CD4-positive, CD25-positive, alpha-beta regulatory T cell (primary cell): ENCODE measurements at regions not wholly inside any gene's neighbourhood (a gene's known extent, or its start where the extent isn't known, plus 50 kb on each side); places are given as distances from the start of the nearest gene placed in this dataset.
"Not testable (repeated sequence)": the region's sequence is repeated elsewhere in the genome, so short reads cannot be mapped to it uniquely, and the experiment has no call there.

Experiments
- ATAC-seq, 2 donors: fragments of 150-1000 bp; cut with Tn5 transposase; one replicate each; pipeline ENCODE4 v1.10.0; 2021; ENCODE audit warnings: low read depth in 2 of 2, moderate number of reproducible peaks in 2 of 2, moderate library complexity in 1 of 2
- DNase-seq, 3 donors: peaks; one replicate each; pipeline versions ENCODE4 v3.0.0 to v3.0.0-alpha.2; 2012 to 2022; ENCODE audit warnings: mixed read lengths in 1 of 3
- H3K27ac ChIP-seq: one replicate; pipeline ENCODE4 v1.7.0; 2013; ENCODE audit warnings: mild to moderate bottlenecking, low read length; ENCODE audit not compliant: insufficient read depth, poor library complexity, severe bottlenecking
- H3K27me3 ChIP-seq: one replicate; pipeline ENCODE4 v1.7.0; 2013; ENCODE audit warnings: low read length; ENCODE audit not compliant: control insufficient read depth, insufficient read depth
- H3K36me3 ChIP-seq: one replicate; pipeline ENCODE4 v1.7.0; 2013; ENCODE audit warnings: mild to moderate bottlenecking, low read length, moderate library complexity; ENCODE audit not compliant: control insufficient read depth, insufficient read depth
- H3K4me1 ChIP-seq: 2 replicates; pipeline ENCODE4 v1.7.0; 2013; ENCODE audit warnings: mild to moderate bottlenecking, low read length; ENCODE audit not compliant: insufficient read depth, control insufficient read depth, poor library complexity, severe bottlenecking
- H3K4me3 ChIP-seq: one replicate; pipeline ENCODE4 v1.7.0; 2013; ENCODE audit warnings: low read depth, mild to moderate bottlenecking, low read length, moderate library complexity
- H3K9me3 ChIP-seq, 2 experiments: 1 replicate in 1 of 2; 2 replicates in 1 of 2; pipeline ENCODE4 v1.7.0; 2013; ENCODE audit warnings: low read length in 2 of 2, mild to moderate bottlenecking in 1 of 2, moderate library complexity in 1 of 2; ENCODE audit not compliant: control insufficient read depth in 2 of 2
- H3K27ac Mint-ChIP-seq, 3 donors: one replicate each; pipeline ENCODE4 v1.8.0; 2020 to 2022; ENCODE audit warnings: mild to moderate bottlenecking in 3 of 3, mixed read lengths in 3 of 3, moderate library complexity in 2 of 3
- H3K27me3 Mint-ChIP-seq: one replicate; pipeline ENCODE4 v1.8.0; 2022; ENCODE audit warnings: mild to moderate bottlenecking, mixed read lengths
- H3K36me3 Mint-ChIP-seq: one replicate; pipeline ENCODE4 v1.8.0; 2020; ENCODE audit warnings: mixed read lengths
- H3K4me1 Mint-ChIP-seq, 4 donors: one replicate each; pipeline ENCODE4 v1.8.0; 2020 to 2022; ENCODE audit warnings: mixed read lengths in 4 of 4, mild to moderate bottlenecking in 1 of 4
- H3K4me3 Mint-ChIP-seq, 4 donors: one replicate each; pipeline ENCODE4 v1.8.0; 2020 to 2022; ENCODE audit warnings: mild to moderate bottlenecking in 4 of 4, mixed read lengths in 4 of 4, moderate library complexity in 3 of 4
- H3K9me3 Mint-ChIP-seq, 7 donors: one replicate each; pipeline ENCODE4 v1.8.0; 2020 to 2022; ENCODE audit warnings: mixed read lengths in 7 of 7, mild to moderate bottlenecking in 3 of 7, moderate library complexity in 2 of 7

- not testable (repeated sequence) for H3K4me1 ChIP-seq, ATAC-seq, H3K27ac ChIP-seq, H3K27ac Mint-ChIP-seq, H3K36me3 ChIP-seq, H3K36me3 Mint-ChIP-seq, H3K4me1 Mint-ChIP-seq, DNase-seq, H3K27me3 Mint-ChIP-seq, H3K4me3 Mint-ChIP-seq, H3K4me3 ChIP-seq, H3K9me3 ChIP-seq, H3K27me3 ChIP-seq
- H3K9me3 Mint-ChIP-seq: peaks cover 0 to 11% (median 3%) of the 10 kb centered on the region in 7 donors
These were observed 198.4 kb upstream of the EDNRB start for GRCh38 chr13:78117070-78117469.

GRCh38 chr13:78105656-78106055 lies 187.0 kb upstream of the EDNRB start:
- Histone ChIP-seq H3K4me3 (no peak overlapping the region), H3K36me3 (no peaks in the 10 kb centered on the region), H3K4me1 (no peaks in the 10 kb centered on the region), H3K27ac (no peak overlapping the region), H3K9me3 (no peaks in the 10 kb centered on the region), H3K27me3 (no peaks in the 10 kb centered on the region)
- no peak overlapping the region for H3K4me3 Mint-ChIP-seq
- ATAC-seq (no peak), DNase-seq (no peak)
- no peaks in the 10 kb centered on the region for H3K27me3 Mint-ChIP-seq
- H3K4me1 Mint-ChIP-seq: no peaks in the 10 kb centered on the region
- peaks cover 0 to 2% (median 0%) of the 10 kb centered on the region in 7 donors for H3K9me3 Mint-ChIP-seq
- no peaks in the 10 kb centered on the region for H3K36me3 Mint-ChIP-seq
- peak overlapping the region in 1 of 3 donors; percentile 15 for H3K27ac Mint-ChIP-seq

GRCh38 chr13:78103936-78104335 lies 185.3 kb upstream of the EDNRB start:
- no peaks in the 10 kb centered on the region for H3K36me3 Mint-ChIP-seq

DNA sequence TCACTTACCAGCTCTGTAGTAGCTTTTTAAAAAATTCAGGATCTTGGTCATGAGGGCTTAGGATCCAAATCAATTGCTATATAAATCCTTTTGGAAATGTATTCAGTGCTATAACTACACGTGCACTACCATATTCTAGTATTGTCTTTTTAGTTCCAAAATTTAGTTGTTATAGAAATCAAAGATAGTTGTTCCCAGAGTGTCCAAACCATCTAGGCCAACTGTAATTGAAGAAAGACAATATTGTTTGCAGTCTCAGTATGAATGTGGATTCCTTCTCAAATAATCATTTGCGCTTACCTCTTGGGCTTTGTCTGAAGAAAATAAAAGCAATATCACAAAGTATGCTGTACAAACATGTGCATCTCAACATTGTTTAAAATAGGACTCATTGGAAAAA lies 184.1 kb upstream of the EDNRB start:
- Histone ChIP-seq H3K9me3 (no peaks in the 10 kb centered on the region), H3K4me1 (no peaks in the 10 kb centered on the region), H3K27me3 (no peaks in the 10 kb centered on the region), H3K36me3 (no peaks in the 10 kb centered on the region), H3K27ac (no peak overlapping the region), H3K4me3 (no peak overlapping the region)
- ATAC-seq (no peak), DNase-seq (no peak)
- H3K4me1 Mint-ChIP-seq: no peaks in the 10 kb centered on the region
- peaks cover 0 to 1% (median 0%) of the 10 kb centered on the region in 7 donors for H3K9me3 Mint-ChIP-seq
- H3K36me3 Mint-ChIP-seq: no peaks in the 10 kb centered on the region
- no peaks in the 10 kb centered on the region for H3K27me3 Mint-ChIP-seq
- no peak overlapping the region for H3K27ac Mint-ChIP-seq
- H3K4me3 Mint-ChIP-seq: no peak overlapping the region

More at GRCh38 chr13:78103936-78104335, 185.3 kb upstream of the EDNRB start:
- no peak for DNase-seq
- Histone ChIP-seq H3K27ac (no peak overlapping the region), H3K36me3 (no peaks in the 10 kb centered on the region), H3K9me3 (no peaks in the 10 kb centered on the region), H3K4me1 (no peaks in the 10 kb centered on the region), H3K27me3 (no peaks in the 10 kb centered on the region), H3K4me3 (no peak overlapping the region)
- Mint-ChIP-seq H3K27ac (no peak overlapping the region), H3K9me3 (peaks cover 0 to 2% (median 0%) of the 10 kb centered on the region in 7 donors), H3K4me3 (no peak overlapping the region), H3K27me3 (no peaks in the 10 kb centered on the region), H3K4me1 (no peaks in the 10 kb centered on the region)
- ATAC-seq: no peak

GRCh38 chr13:78102121-78102677 lies 183.6 kb upstream of the EDNRB start:
- Mint-ChIP-seq H3K4me3 (no peak overlapping the region), H3K27ac (no peak overlapping the region), H3K9me3 (peaks cover 0 to 3% (median 0%) of the 10 kb centered on the region in 7 donors), H3K27me3 (no peaks in the 10 kb centered on the region), H3K36me3 (no peaks in the 10 kb centered on the region), H3K4me1 (no peaks in the 10 kb centered on the region)
- ATAC-seq (no peak), DNase-seq (no peak)
- no peaks in the 10 kb centered on the region for H3K9me3 ChIP-seq
- H3K27me3 ChIP-seq: no peaks in the 10 kb centered on the region
- no peak overlapping the region for H3K4me3 ChIP-seq
- H3K27ac ChIP-seq: no peak overlapping the region
- H3K4me1 ChIP-seq: no peaks in the 10 kb centered on the region
- H3K36me3 ChIP-seq: no peaks in the 10 kb centered on the region

- no peaks in the 10 kb centered on the region for H3K4me1 Mint-ChIP-seq
- no peaks in the 10 kb centered on the region for H3K4me1 ChIP-seq
- ATAC-seq: no peak
- no peaks in the 10 kb centered on the region for H3K9me3 ChIP-seq
- DNase-seq: no peak
- no peak overlapping the region for H3K27ac Mint-ChIP-seq
- H3K27ac ChIP-seq: no peak overlapping the region
- no peak overlapping the region for H3K4me3 ChIP-seq
- H3K27me3 ChIP-seq: no peaks in the 10 kb centered on the region
- no peak overlapping the region for H3K4me3 Mint-ChIP-seq
- H3K36me3 ChIP-seq: no peaks in the 10 kb centered on the region
- H3K27me3 Mint-ChIP-seq: no peaks in the 10 kb centered on the region
- peaks cover 0 to 3% (median 0%) of the 10 kb centered on the region in 7 donors for H3K9me3 Mint-ChIP-seq
- no peaks in the 10 kb centered on the region for H3K36me3 Mint-ChIP-seq
These were observed 181.9 kb upstream of the EDNRB start for GRCh38 chr13:78100486-78100885.

GRCh38 chr13:78098249-78098648 lies 179.6 kb upstream of the EDNRB start:
- Mint-ChIP-seq H3K9me3 (peaks cover 0 to 3% (median 1%) of the 10 kb centered on the region in 7 donors), H3K27me3 (no peaks in the 10 kb centered on the region), H3K36me3 (no peaks in the 10 kb centered on the region), H3K4me1 (no peaks in the 10 kb centered on the region), H3K4me3 (no peak overlapping the region), H3K27ac (no peak overlapping the region)
- Histone ChIP-seq H3K27me3 (no peaks in the 10 kb centered on the region), H3K4me1 (no peaks in the 10 kb centered on the region), H3K27ac (no peak overlapping the region), H3K9me3 (no peaks in the 10 kb centered on the region), H3K4me3 (no peak overlapping the region), H3K36me3 (no peaks in the 10 kb centered on the region)
- no peak for DNase-seq
- no peak for ATAC-seq

DNA sequence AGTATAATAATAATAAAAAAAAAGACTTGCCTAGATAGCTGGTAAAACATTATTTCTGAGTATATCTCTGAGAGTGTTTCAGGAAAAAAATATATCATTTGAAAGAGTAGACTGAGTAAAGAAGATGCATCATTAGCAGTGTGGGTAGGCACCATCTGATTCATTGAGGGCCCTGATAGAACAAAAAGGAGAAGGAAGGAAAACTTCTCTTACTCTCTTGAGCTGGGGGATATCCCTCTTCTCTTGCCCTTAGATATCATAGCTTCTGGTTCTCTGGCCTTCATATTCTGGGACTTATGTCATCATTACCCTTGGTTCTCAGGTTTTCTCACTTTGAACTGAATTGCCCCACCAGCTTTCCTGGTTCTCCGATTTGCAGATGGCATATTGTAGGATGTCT lies 177.6 kb upstream of the EDNRB start:
- H3K4me1 Mint-ChIP-seq: no peaks in the 10 kb centered on the region
- H3K4me3 Mint-ChIP-seq: no peak overlapping the region
- peaks cover 0 to 4% (median 0%) of the 10 kb centered on the region in 7 donors for H3K9me3 Mint-ChIP-seq
- ATAC-seq (no peak), DNase-seq (no peak)
- Histone ChIP-seq H3K27ac (no peak overlapping the region), H3K27me3 (no peaks in the 10 kb centered on the region), H3K9me3 (no peaks in the 10 kb centered on the region), H3K36me3 (no peaks in the 10 kb centered on the region), H3K4me3 (no peak overlapping the region), H3K4me1 (no peaks in the 10 kb centered on the region)
- no peaks in the 10 kb centered on the region for H3K27me3 Mint-ChIP-seq
- H3K27ac Mint-ChIP-seq: no peak overlapping the region
- H3K36me3 Mint-ChIP-seq: no peaks in the 10 kb centered on the region
